GM23338 (cell line): ENCODE measurements at regions not wholly inside any gene's neighbourhood (a gene's known extent, or its start where the extent isn't known, plus 50 kb on each side); places are given as distances from the start of the nearest gene placed in this dataset.

Source experiments
- ATAC-seq: fragments of 200-7000 bp; cut with Tn5 transposase; 3 replicates; pipeline ENCODE4 v1.9.1; 2020
- DNase-seq: peaks from one replicate; pipeline ENCODE4 v3.0.0-alpha.2; 2015; ENCODE audit warnings: low spot score
- H2AFZ ChIP-seq: fragments of 200-600 bp; sonication (generic); 2 replicates; pipeline ENCODE4 v1.8.0; 2016; ENCODE audit warnings: antibody characterized with exemption, mild to moderate bottlenecking, moderate library complexity
- H3F3A ChIP-seq: fragments of 200-600 bp; sonication (generic); replicated peaks from 2 replicates; pipeline ENCODE4 v1.8.0; 2017; ENCODE audit warnings: antibody characterized with exemption, mixed run types, low read depth
- H3K27ac ChIP-seq: fragments of 200-600 bp; sonication (generic); 2 replicates; pipeline ENCODE4 v1.6.1; 2016; ENCODE audit warnings: low read depth
- H3K27me3 ChIP-seq: fragments of 200-600 bp; sonication (generic); 2 replicates; pipeline ENCODE4 v1.8.0; 2016; ENCODE audit warnings: mild to moderate bottlenecking, mixed run types, moderate library complexity; ENCODE audit not compliant: insufficient read depth
- H3K36me3 ChIP-seq: fragments of 200-600 bp; sonication (generic); 2 replicates; pipeline ENCODE4 v1.8.0; 2016; ENCODE audit warnings: mild to moderate bottlenecking; ENCODE audit not compliant: insufficient read depth
- H3K4me1 ChIP-seq: fragments of 200-600 bp; sonication (generic); 2 replicates; pipeline ENCODE4 v1.8.0; 2016; ENCODE audit warnings: mild to moderate bottlenecking, moderate library complexity; ENCODE audit not compliant: insufficient read depth
- H3K4me2 ChIP-seq: fragments of 200-600 bp; sonication (generic); 2 replicates; pipeline ENCODE4 v1.7.1; 2017; ENCODE audit warnings: mixed run types
- H3K4me3 ChIP-seq: fragments of 200-600 bp; sonication (generic); 2 replicates; pipeline ENCODE4 v1.6.1; 2016; ENCODE audit warnings: mixed run types
- H3K79me2 ChIP-seq: fragments of 200-600 bp; sonication (generic); replicated peaks from 2 replicates; pipeline ENCODE4 v1.8.0; 2017; ENCODE audit warnings: mild to moderate bottlenecking; ENCODE audit not compliant: insufficient read depth
- H3K9me2 ChIP-seq: fragments of 200-600 bp; sonication (generic); 2 replicates; pipeline ENCODE4 v1.8.0; 2017; ENCODE audit not compliant: insufficient read depth
- H4K20me1 ChIP-seq: fragments of 200-600 bp; sonication (generic); replicated peaks from 2 replicates; pipeline ENCODE4 v1.8.0; 2017; ENCODE audit warnings: mild to moderate bottlenecking; ENCODE audit not compliant: insufficient read depth
- H3K27ac Mint-ChIP-seq: 2 replicates; pipeline ENCODE4 v1.8.0; 2020; ENCODE audit warnings: inconsistent platforms, mild to moderate bottlenecking, moderate library complexity, mixed read lengths
- H3K27me3 Mint-ChIP-seq: 3 replicates; pipeline ENCODE4 v1.8.0; 2022; ENCODE audit warnings: low read depth, mild to moderate bottlenecking, moderate library complexity, mixed read lengths, inconsistent platforms; ENCODE audit not compliant: insufficient read depth, poor library complexity
- H3K36me3 Mint-ChIP-seq: 3 replicates; pipeline ENCODE4 v1.8.0; 2021; ENCODE audit warnings: low read depth, mild to moderate bottlenecking, inconsistent platforms, moderate library complexity, mixed read lengths
- H3K4me1 Mint-ChIP-seq: 3 replicates; pipeline ENCODE4 v1.8.0; 2020; ENCODE audit warnings: mild to moderate bottlenecking, inconsistent platforms, mixed read lengths
- H3K4me3 Mint-ChIP-seq: 3 replicates; pipeline ENCODE4 v1.8.0; 2021; ENCODE audit warnings: moderate library complexity, mild to moderate bottlenecking, inconsistent platforms, mixed read lengths
- H3K9me3 Mint-ChIP-seq: 3 replicates; pipeline ENCODE4 v1.8.0; 2020; ENCODE audit warnings: moderate library complexity, mild to moderate bottlenecking, inconsistent platforms, mixed read lengths
- CREB1 ChIP-seq: fragments of 250-450 bp; sonication (Bioruptor Pico); IDR thresholded peaks from 2 replicates; pipeline ENCODE4 v1.5.0; 2020; ENCODE audit warnings: low read depth, mild to moderate bottlenecking, moderate library complexity
- CTCF ChIP-seq, 2 experiments: fragments of 200-600 bp in 1 of 2; sonication (generic) in 1 of 2; conservative IDR thresholded peaks; 2 replicates each; pipeline versions ENCODE4 v1.5.1 to v1.6.1; 2016 to 2017; ENCODE audit warnings: antibody characterized with exemption in 2 of 2, low read depth in 2 of 2, mild to moderate bottlenecking in 2 of 2, moderate library complexity in 1 of 2
- ETS1 ChIP-seq: IDR thresholded peaks from 2 replicates; pipeline ENCODE4 v1.6.1; 2016; ENCODE audit warnings: antibody characterized with exemption
- EZH2 ChIP-seq: fragments of 200-600 bp; sonication (generic); IDR thresholded peaks from one replicate; pipeline ENCODE4 v1.8.0; 2017; ENCODE audit warnings: antibody characterized with exemption, mild to moderate bottlenecking, low read depth; ENCODE audit not compliant: unreplicated experiment
- EZH2phosphoT487 ChIP-seq: fragments of 200-600 bp; sonication (generic); IDR thresholded peaks from one replicate; pipeline ENCODE4 v1.8.1; 2018; ENCODE audit warnings: antibody characterized with exemption; ENCODE audit not compliant: unreplicated experiment
- JUNB ChIP-seq: IDR thresholded peaks from one replicate; pipeline ENCODE4 v1.6.1; 2016; ENCODE audit warnings: antibody characterized with exemption; ENCODE audit not compliant: unreplicated experiment
- NANOG ChIP-seq: IDR thresholded peaks from 2 replicates; pipeline ENCODE4 v1.6.1; 2016; ENCODE audit warnings: antibody characterized with exemption, borderline replicate concordance
- POLR2AphosphoS5 ChIP-seq: IDR thresholded peaks from 2 replicates; pipeline ENCODE4 v1.6.1; 2016; ENCODE audit warnings: antibody characterized with exemption, low read depth
- REST ChIP-seq: IDR thresholded peaks from one replicate; pipeline ENCODE4 v1.6.1; 2018; ENCODE audit warnings: antibody characterized with exemption; ENCODE audit not compliant: unreplicated experiment
- ZNF114 ChIP-seq: fragments of 250-450 bp; sonication (Bioruptor Pico); IDR thresholded peaks from 2 replicates; pipeline ENCODE4 v1.5.0; 2020; ENCODE audit warnings: mild to moderate bottlenecking, moderate library complexity
- ZNF331 ChIP-seq: fragments of 250-450 bp; sonication (Bioruptor Pico); IDR thresholded peaks from 2 replicates; pipeline ENCODE4 v1.5.0; 2020; ENCODE audit warnings: low read depth, mild to moderate bottlenecking, moderate library complexity
- ZNF462 ChIP-seq: fragments of 250-450 bp; sonication (Bioruptor Pico); IDR thresholded peaks from 2 replicates; pipeline ENCODE4 v1.5.0; 2020; ENCODE audit warnings: mild to moderate bottlenecking, moderate library complexity

GRCh38 chr5:82512025-82512424 lies 233.9 kb upstream of the RPS23 start:
- H3K27me3 ChIP-seq = no peaks in the 10 kb centered on the region
- H3K36me3 Mint-ChIP-seq = no peaks in the 10 kb centered on the region
- 0 out of 2 replicates have a peak, but pooled peaks cover 4% of the 10 kb centered on the region for H3K9me2 ChIP-seq

More at GRCh38 chr5:82512025-82512424, 233.9 kb upstream of the RPS23 start:
- no peak overlapping the region for H3K4me2 ChIP-seq
- H3K36me3 ChIP-seq = no peaks in the 10 kb centered on the region
- no peak overlapping the region for H3K4me3 ChIP-seq
- peaks cover 13% of the 10 kb centered on the region; the same call in 1 of the 2 replicates for H3K4me1 ChIP-seq
- Mint-ChIP-seq H3K27ac (no peak overlapping the region), H3K27me3 (peaks cover 2% of the 10 kb centered on the region), H3K4me3 (no peak overlapping the region), H3K9me3 (no peaks in the 10 kb centered on the region), H3K4me1 (peaks cover 20% of the 10 kb centered on the region)
- no peak overlapping the region for H3K27ac ChIP-seq
- ATAC-seq (peak; percentile 49), DNase-seq (no peak)
- no peak for TF ChIP-seq ETS1
- TF ChIP-seq NANOG = no peak
- no peak for TF ChIP-seq ZNF114
- no peak for TF ChIP-seq POLR2AphosphoS5
- TF ChIP-seq JUNB = no peak
- TF ChIP-seq ZNF462 (CRISPR knock-in tag) = no peak
- TF ChIP-seq CTCF (conservative IDR thresholded peaks at IDR 0.05; ENCODE audit: low read depth in 2 of 2) = no peak
- no peak for TF ChIP-seq CREB1 (CRISPR knock-in tag)
- no peak for TF ChIP-seq REST
- TF ChIP-seq ZNF331 (CRISPR knock-in tag) = no peak
- TF ChIP-seq EZH2 = no peak
- TF ChIP-seq EZH2phosphoT487 = no peak
- no peak overlapping the region for H2AFZ ChIP-seq
- no peaks in the 10 kb centered on the region for H3K79me2 ChIP-seq
- H3F3A ChIP-seq = no peaks in the 10 kb centered on the region
- no peaks in the 10 kb centered on the region for H4K20me1 ChIP-seq
